Choroid plexus epithelial cell (primary cell): ENCODE measurements at regions not wholly inside any gene's neighbourhood (a gene's known extent, or its start where the extent isn't known, plus 50 kb on each side); places are given as distances from the start of the nearest gene placed in this dataset.

Experiments used
- DNase-seq: peaks from one replicate; pipeline ENCODE4 v3.0.0-alpha.2; 2010; ENCODE audit warnings: low read depth
- H3K4me3 ChIP-seq: 2 replicates; pipeline ENCODE4 v1.5.1; 2011; ENCODE audit warnings: low read depth, mild to moderate bottlenecking, control low read depth, low read length, moderate library complexity
- TF ChIP-seq, protein P1 (sequence below): conservative IDR thresholded peaks from 2 replicates; pipeline ENCODE4 v1.5.1; 2011; ENCODE audit warnings: low read depth, mild to moderate bottlenecking, control low read depth, inconsistent platforms, low read length, moderate library complexity

DNA sequence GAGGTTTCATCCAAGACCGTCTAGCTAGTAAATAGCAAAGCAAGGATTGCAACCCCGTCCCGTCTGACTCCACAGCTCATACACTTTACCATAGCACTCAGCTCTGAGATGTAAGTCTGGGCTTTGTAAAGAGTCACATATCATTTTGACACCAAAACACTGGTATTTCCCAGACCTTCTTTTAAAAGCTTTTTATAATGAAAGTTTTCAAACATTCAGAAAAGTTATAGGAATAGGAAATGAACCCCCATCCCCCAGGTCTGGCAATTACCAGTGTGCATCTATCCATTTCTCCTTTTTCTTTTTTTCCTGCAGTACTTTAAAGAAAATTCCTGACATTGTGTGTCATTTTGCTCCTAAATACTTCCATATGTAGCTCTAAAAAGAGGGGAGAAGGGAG is 183.6 kb upstream of the CCND2 start:
- no peak overlapping the region for H3K4me3 ChIP-seq
- no peak for DNase-seq
- TF ChIP-seq, protein P1, sequence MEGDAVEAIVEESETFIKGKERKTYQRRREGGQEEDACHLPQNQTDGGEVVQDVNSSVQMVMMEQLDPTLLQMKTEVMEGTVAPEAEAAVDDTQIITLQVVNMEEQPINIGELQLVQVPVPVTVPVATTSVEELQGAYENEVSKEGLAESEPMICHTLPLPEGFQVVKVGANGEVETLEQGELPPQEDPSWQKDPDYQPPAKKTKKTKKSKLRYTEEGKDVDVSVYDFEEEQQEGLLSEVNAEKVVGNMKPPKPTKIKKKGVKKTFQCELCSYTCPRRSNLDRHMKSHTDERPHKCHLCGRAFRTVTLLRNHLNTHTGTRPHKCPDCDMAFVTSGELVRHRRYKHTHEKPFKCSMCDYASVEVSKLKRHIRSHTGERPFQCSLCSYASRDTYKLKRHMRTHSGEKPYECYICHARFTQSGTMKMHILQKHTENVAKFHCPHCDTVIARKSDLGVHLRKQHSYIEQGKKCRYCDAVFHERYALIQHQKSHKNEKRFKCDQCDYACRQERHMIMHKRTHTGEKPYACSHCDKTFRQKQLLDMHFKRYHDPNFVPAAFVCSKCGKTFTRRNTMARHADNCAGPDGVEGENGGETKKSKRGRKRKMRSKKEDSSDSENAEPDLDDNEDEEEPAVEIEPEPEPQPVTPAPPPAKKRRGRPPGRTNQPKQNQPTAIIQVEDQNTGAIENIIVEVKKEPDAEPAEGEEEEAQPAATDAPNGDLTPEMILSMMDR, result no peak

DNA sequence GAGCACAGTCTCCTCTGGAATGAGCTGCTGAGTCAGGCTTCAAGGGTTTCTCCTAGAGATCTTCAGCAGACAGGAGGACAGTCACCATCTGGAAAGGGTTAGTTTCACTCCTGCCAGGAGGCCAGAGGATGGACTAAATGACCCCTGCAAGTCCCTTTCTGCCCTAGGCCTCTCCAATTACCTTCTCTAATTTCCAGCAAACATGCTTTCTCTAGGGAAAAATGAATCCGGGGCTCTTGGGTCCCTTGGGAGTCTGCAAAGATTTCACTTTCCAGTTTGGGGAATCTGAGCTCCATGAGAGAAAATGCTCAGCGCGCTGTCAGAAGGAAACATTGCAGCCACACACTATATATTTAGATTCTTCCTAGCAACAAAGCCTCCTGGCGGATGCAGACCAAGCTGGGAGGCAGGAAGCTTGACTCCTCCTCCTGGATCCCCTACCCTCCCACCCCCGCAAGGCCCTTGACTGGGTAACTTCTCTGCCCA is 184.4 kb upstream of the CCND2 start:
- no peak overlapping the region for H3K4me3 ChIP-seq
- DNase-seq, result peak; percentile 51
- TF ChIP-seq, protein P1, result no peak

DNA sequence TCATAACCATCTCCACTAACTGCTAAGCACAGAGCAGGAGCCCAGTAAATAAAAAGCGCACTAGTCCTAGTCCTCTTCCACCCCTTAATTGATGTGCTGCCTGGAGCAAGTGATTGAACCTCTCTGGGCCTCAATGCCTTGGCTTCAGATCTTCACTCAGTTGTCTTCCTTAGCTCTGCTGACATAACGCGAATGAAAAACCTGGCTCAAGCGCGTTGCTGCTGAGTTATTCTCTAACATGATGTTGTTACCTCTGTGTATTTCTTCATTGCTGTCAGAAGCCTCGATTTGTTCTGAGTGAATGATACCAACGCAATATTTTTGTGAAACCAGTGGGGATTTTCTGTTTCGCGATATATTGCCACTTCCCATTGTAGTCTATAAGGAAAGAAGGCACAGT is 185.1 kb upstream of the CCND2 start:
- no peak overlapping the region for H3K4me3 ChIP-seq
- DNase-seq, result no peak
- TF ChIP-seq, protein P1, result no peak

DNA sequence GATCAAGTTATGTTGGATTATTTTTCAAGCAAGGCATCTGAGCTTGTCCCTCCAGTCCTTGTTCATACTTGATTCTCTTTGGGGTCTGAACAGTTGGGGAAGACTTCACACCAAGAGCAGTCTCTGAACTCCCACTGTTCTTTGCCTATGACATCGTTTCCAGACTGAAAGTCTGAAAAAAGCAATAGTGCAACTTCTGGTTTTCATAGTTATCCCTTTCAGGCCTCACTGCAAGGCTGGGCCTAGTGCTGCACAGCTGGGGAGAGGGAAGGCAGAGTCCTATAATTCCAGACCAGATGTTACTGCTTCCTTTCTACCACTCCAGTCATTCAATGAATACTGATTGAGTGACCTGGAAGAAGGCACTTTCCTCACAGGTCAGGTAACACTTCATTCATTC is 187.1 kb upstream of the CCND2 start:
- no peak overlapping the region for H3K4me3 ChIP-seq
- TF ChIP-seq, protein P1, result no peak
- no peak for DNase-seq

DNA sequence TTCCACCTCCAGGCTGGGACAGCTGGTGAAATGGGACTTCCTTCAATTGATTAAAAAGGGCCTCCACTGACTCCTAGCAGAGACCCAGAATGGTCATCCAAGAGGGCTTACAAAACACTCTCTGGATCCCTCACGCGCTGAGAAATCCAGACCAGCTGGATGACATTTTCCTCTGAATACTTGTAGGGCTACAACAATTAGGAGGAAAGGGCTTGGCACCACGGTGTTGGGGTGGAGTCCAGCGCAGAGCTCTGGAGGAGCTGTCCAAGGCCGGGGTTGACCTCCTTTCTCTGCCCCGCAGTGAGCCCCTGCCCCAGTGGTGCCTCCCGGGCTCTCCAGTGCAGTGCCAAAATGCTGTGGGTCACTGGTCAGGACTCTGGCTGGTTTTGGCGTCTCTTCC is 189.0 kb upstream of the CCND2 start:
- no peak overlapping the region for H3K4me3 ChIP-seq
- TF ChIP-seq, protein P1, result no peak
- DNase-seq, result no peak

DNA sequence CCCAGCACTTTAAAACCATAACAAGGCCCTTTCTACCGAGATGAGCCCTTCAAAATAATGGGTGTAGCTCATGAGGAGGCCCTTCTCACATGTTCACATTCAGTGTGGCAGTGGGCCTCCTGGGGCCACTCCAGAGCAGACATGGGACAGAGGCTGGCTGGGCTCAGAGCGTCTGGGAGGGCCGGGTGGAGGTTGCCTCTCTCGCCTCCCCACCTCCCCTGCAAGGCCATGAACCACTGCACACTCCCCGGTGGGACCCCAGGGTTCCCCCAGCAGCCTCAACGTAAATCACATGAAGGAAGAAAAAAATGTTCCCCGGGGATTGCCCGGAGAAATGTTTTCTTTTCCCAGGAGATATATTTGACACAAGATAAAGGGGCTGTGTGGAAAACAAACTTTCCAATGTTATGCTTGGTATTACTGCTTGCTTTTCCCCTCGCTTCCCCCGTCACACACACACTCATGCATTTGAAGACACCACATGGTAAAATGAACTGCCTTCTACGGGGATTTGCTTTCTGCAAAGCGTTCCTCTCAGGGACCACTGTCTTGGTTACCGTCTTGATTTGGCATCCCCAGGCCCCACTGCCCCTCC is 190.7 kb upstream of the CCND2 start:
- no peak overlapping the region for H3K4me3 ChIP-seq
- DNase-seq, result no peak
- TF ChIP-seq, protein P1, result no peak

DNA sequence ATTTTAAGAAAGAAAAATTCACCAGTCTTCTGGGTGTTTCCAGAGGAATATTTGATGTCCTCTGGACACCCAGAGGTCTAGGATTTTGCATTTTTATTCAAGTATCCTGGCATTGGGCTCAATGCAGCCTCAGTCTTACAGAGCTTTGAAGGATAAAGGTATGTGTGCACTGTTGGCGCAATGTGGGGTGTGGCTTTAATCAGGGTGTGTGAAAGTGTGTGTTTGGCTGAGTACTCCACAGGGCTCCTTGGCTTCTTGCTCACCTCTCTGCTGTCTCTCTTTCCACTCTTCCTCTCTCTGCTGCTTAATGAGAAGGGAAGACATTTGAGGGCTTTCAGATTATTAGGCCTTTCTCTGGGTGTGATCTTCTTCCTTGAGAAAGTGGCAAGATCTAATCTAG is 193.3 kb upstream of the CCND2 start:
- DNase-seq, result no peak
- H3K4me3 ChIP-seq, result no peak overlapping the region
- TF ChIP-seq, protein P1, result no peak
